WTC11 (cell line): ENCODE measurements at regions not wholly inside any gene's neighbourhood (a gene's known extent, or its start where the extent isn't known, plus 50 kb on each side); places are given as distances from the start of the nearest gene placed in this dataset.

ENCODE experiments used
- ATAC-seq: fragments of 200-7000 bp; cut with Tn5 transposase; 2 replicates; pipeline ENCODE4 v1.10.0; 2021; ENCODE audit warnings: mild to moderate bottlenecking, moderate library complexity
- CTCF ChIA-PET: fragments of 300-600 bp; sonication (Branson Sonifier 250); formaldehyde crosslinking; loops from one replicate; lab custom pipeline; 2021; ENCODE audit warnings: antibody characterized with exemption; lab: Charles Lee
- POLR2A ChIA-PET: fragments of 350-600 bp; sonication (Branson Sonifier 250); formaldehyde crosslinking; loops from one replicate; lab custom pipeline; 2021; ENCODE audit warnings: antibody characterized with exemption; lab: Charles Lee
- DNase-seq: peaks from one replicate; pipeline ENCODE4 v3.0.0; 2021; ENCODE audit warnings: low spot score
- H3K27ac Mint-ChIP-seq: 2 replicates; pipeline ENCODE4 v1.8.0; 2021; ENCODE audit warnings: mixed read lengths
- H3K27me3 Mint-ChIP-seq: 2 replicates; pipeline ENCODE4 v1.8.0; 2021; ENCODE audit warnings: low read depth, mild to moderate bottlenecking, moderate library complexity, mixed read lengths
- H3K36me3 Mint-ChIP-seq: 2 replicates; pipeline ENCODE4 v1.8.0; 2021; ENCODE audit warnings: mixed read lengths
- H3K4me1 Mint-ChIP-seq: 2 replicates; pipeline ENCODE4 v1.8.0; 2022; ENCODE audit warnings: mixed read lengths
- H3K4me3 Mint-ChIP-seq: 2 replicates; pipeline ENCODE4 v1.8.0; 2021; ENCODE audit warnings: mild to moderate bottlenecking, moderate library complexity, mixed read lengths
- H3K9me3 Mint-ChIP-seq: 2 replicates; pipeline ENCODE4 v1.8.0; 2021; ENCODE audit warnings: mixed read lengths
- CREB1 ChIP-seq: sonication (generic); formaldehyde crosslinking; IDR thresholded peaks from 2 replicates; pipeline ENCODE4 v1.8.0; 2023; ENCODE audit warnings: mild to moderate bottlenecking, missing genetic modification reagents
- ELF4 ChIP-seq: sonication (generic); formaldehyde crosslinking; IDR thresholded peaks from 2 replicates; pipeline ENCODE4 v1.8.1; 2022; ENCODE audit warnings: low read depth, mild to moderate bottlenecking, moderate library complexity, missing genetic modification reagents
- EMX1 ChIP-seq: fragments of 250-450 bp; sonication (Bioruptor Pico); IDR thresholded peaks from 2 replicates; pipeline ENCODE4 v1.8.0; 2021; ENCODE audit warnings: mild to moderate bottlenecking
- MYBL2 ChIP-seq: sonication (generic); formaldehyde crosslinking; IDR thresholded peaks from 2 replicates; pipeline ENCODE4 v1.8.1; 2023; ENCODE audit warnings: mild to moderate bottlenecking, moderate library complexity, missing genetic modification reagents
- OVOL2 ChIP-seq: fragments of 250-450 bp; sonication (Bioruptor Pico); IDR thresholded peaks from 2 replicates; pipeline ENCODE4 v1.9.0; 2021; ENCODE audit warnings: mild to moderate bottlenecking, borderline replicate concordance
- PRRX2 ChIP-seq: fragments of 250-450 bp; sonication (Bioruptor Pico); IDR thresholded peaks from 2 replicates; pipeline ENCODE4 v1.8.0; 2021; ENCODE audit warnings: mild to moderate bottlenecking
- SMAD3 ChIP-seq: sonication (generic); formaldehyde crosslinking; IDR thresholded peaks from 2 replicates; pipeline ENCODE4 v1.8.0; 2022; ENCODE audit warnings: missing genetic modification reagents, mild to moderate bottlenecking, borderline replicate concordance
- SOX15 ChIP-seq: fragments of 250-450 bp; sonication (Bioruptor Pico); IDR thresholded peaks from 2 replicates; pipeline ENCODE4 v1.9.0; 2021; ENCODE audit warnings: mild to moderate bottlenecking
- TCF7 ChIP-seq: sonication (generic); formaldehyde crosslinking; IDR thresholded peaks from 2 replicates; pipeline ENCODE4 v1.8.0; 2022; ENCODE audit warnings: mild to moderate bottlenecking, low read depth, missing genetic modification reagents, moderate library complexity
- TEAD1 ChIP-seq: sonication (generic); formaldehyde crosslinking; IDR thresholded peaks from 2 replicates; pipeline ENCODE4 v1.8.0; 2022; ENCODE audit warnings: mild to moderate bottlenecking, missing genetic modification reagents
- TP53 ChIP-seq: sonication (generic); formaldehyde crosslinking; IDR thresholded peaks from 2 replicates; pipeline ENCODE4 v1.8.1; 2023; ENCODE audit warnings: mild to moderate bottlenecking, missing genetic modification reagents
- ZBTB21 ChIP-seq: sonication (generic); formaldehyde crosslinking; IDR thresholded peaks from 2 replicates; pipeline ENCODE4 v1.8.1; 2023; ENCODE audit warnings: mild to moderate bottlenecking, missing genetic modification reagents, borderline replicate concordance
- ZNF219 ChIP-seq: sonication (generic); formaldehyde crosslinking; IDR thresholded peaks from 2 replicates; pipeline ENCODE4 v1.8.0; 2023; ENCODE audit warnings: missing genetic modification reagents, mild to moderate bottlenecking, borderline replicate concordance
- ZNF317 ChIP-seq: sonication (generic); formaldehyde crosslinking; IDR thresholded peaks from 2 replicates; pipeline ENCODE4 v1.8.1; 2023; ENCODE audit warnings: low read depth, mild to moderate bottlenecking, moderate library complexity, missing genetic modification reagents, borderline replicate concordance
- ZNF671 ChIP-seq: fragments of 250-450 bp; sonication (Bioruptor Pico); IDR thresholded peaks from 2 replicates; pipeline ENCODE4 v1.8.0; 2021; ENCODE audit warnings: mild to moderate bottlenecking
- TF ChIP-seq, protein P1 (sequence below): sonication (generic); formaldehyde crosslinking; IDR thresholded peaks from 2 replicates; pipeline ENCODE4 v1.8.0; 2022; ENCODE audit warnings: missing genetic modification reagents
- TF ChIP-seq, protein P2 (sequence below): fragments of 250-450 bp; sonication (Bioruptor Pico); IDR thresholded peaks from 2 replicates; pipeline ENCODE4 v1.9.0; 2021; ENCODE audit warnings: mild to moderate bottlenecking, borderline replicate concordance
- TF ChIP-seq, protein P3 (sequence below): sonication (generic); formaldehyde crosslinking; IDR thresholded peaks from 2 replicates; pipeline ENCODE4 v1.8.1; 2022; ENCODE audit warnings: mild to moderate bottlenecking, moderate library complexity, missing genetic modification reagents
- TF ChIP-seq, protein P4 (sequence below): sonication (generic); formaldehyde crosslinking; conservative IDR thresholded peaks from 2 replicates; pipeline ENCODE4 v1.8.1; 2022; ENCODE audit warnings: mild to moderate bottlenecking, missing genetic modification reagents
- TF ChIP-seq, protein P5 (sequence below): sonication (generic); formaldehyde crosslinking; IDR thresholded peaks from 2 replicates; pipeline ENCODE4 v1.8.0; 2022; ENCODE audit warnings: mild to moderate bottlenecking, missing genetic modification reagents
- TF ChIP-seq, protein P6 (sequence below): fragments of 250-450 bp; sonication (Bioruptor Pico); IDR thresholded peaks from 2 replicates; pipeline ENCODE4 v1.9.0; 2021; ENCODE audit warnings: mild to moderate bottlenecking
- TF ChIP-seq, protein P7 (sequence below): fragments of 200-600 bp; IDR thresholded peaks from 2 replicates; pipeline ENCODE4 v1.8.0; 2022; ENCODE audit warnings: antibody characterized with exemption
- TF ChIP-seq, protein P8 (sequence below): sonication (generic); formaldehyde crosslinking; IDR thresholded peaks from 2 replicates; pipeline ENCODE4 v1.8.0; 2023; ENCODE audit warnings: missing genetic modification reagents

DNA sequence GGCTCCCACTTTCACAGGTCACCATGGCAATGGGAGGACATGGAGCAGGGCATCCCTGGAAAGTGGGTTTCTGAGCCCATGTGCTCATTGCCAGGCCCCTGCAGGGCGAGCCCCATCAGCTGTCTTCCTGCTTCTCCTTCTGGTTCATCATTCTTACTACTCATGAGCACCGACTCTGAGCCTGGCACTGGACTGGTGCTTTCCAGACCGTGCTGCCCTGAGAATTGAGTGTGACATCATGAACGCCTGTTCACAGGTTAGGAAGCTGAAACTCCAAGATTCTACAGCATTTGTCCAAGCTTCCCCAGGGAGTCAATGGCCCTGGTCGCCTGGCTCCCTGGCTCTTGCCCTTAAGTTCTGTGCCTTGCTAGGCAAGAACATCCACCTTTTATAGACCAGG lies 210.4 kb upstream of the ZNF536 start (continued):
- TF ChIP-seq, protein P1, sequence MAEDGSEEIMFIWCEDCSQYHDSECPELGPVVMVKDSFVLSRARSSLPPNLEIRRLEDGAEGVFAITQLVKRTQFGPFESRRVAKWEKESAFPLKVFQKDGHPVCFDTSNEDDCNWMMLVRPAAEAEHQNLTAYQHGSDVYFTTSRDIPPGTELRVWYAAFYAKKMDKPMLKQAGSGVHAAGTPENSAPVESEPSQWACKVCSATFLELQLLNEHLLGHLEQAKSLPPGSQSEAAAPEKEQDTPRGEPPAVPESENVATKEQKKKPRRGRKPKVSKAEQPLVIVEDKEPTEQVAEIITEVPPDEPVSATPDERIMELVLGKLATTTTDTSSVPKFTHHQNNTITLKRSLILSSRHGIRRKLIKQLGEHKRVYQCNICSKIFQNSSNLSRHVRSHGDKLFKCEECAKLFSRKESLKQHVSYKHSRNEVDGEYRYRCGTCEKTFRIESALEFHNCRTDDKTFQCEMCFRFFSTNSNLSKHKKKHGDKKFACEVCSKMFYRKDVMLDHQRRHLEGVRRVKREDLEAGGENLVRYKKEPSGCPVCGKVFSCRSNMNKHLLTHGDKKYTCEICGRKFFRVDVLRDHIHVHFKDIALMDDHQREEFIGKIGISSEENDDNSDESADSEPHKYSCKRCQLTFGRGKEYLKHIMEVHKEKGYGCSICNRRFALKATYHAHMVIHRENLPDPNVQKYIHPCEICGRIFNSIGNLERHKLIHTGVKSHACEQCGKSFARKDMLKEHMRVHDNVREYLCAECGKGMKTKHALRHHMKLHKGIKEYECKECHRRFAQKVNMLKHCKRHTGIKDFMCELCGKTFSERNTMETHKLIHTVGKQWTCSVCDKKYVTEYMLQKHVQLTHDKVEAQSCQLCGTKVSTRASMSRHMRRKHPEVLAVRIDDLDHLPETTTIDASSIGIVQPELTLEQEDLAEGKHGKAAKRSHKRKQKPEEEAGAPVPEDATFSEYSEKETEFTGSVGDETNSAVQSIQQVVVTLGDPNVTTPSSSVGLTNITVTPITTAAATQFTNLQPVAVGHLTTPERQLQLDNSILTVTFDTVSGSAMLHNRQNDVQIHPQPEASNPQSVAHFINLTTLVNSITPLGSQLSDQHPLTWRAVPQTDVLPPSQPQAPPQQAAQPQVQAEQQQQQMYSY (CRISPR knock-in tag) = no peak
- TF ChIP-seq TEAD1 = no peak
- TF ChIP-seq, protein P2, sequence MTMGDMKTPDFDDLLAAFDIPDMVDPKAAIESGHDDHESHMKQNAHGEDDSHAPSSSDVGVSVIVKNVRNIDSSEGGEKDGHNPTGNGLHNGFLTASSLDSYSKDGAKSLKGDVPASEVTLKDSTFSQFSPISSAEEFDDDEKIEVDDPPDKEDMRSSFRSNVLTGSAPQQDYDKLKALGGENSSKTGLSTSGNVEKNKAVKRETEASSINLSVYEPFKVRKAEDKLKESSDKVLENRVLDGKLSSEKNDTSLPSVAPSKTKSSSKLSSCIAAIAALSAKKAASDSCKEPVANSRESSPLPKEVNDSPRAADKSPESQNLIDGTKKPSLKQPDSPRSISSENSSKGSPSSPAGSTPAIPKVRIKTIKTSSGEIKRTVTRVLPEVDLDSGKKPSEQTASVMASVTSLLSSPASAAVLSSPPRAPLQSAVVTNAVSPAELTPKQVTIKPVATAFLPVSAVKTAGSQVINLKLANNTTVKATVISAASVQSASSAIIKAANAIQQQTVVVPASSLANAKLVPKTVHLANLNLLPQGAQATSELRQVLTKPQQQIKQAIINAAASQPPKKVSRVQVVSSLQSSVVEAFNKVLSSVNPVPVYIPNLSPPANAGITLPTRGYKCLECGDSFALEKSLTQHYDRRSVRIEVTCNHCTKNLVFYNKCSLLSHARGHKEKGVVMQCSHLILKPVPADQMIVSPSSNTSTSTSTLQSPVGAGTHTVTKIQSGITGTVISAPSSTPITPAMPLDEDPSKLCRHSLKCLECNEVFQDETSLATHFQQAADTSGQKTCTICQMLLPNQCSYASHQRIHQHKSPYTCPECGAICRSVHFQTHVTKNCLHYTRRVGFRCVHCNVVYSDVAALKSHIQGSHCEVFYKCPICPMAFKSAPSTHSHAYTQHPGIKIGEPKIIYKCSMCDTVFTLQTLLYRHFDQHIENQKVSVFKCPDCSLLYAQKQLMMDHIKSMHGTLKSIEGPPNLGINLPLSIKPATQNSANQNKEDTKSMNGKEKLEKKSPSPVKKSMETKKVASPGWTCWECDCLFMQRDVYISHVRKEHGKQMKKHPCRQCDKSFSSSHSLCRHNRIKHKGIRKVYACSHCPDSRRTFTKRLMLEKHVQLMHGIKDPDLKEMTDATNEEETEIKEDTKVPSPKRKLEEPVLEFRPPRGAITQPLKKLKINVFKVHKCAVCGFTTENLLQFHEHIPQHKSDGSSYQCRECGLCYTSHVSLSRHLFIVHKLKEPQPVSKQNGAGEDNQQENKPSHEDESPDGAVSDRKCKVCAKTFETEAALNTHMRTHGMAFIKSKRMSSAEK = no peak
- TF ChIP-seq PRRX2 (CRISPR knock-in tag) = no peak
- TF ChIP-seq SMAD3 (CRISPR knock-in tag) = no peak
- TF ChIP-seq, protein P3, sequence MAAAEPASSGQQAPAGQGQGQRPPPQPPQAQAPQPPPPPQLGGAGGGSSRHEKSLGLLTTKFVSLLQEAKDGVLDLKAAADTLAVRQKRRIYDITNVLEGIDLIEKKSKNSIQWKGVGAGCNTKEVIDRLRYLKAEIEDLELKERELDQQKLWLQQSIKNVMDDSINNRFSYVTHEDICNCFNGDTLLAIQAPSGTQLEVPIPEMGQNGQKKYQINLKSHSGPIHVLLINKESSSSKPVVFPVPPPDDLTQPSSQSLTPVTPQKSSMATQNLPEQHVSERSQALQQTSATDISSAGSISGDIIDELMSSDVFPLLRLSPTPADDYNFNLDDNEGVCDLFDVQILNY (CRISPR knock-in tag) = no peak
- TF ChIP-seq ELF4 (CRISPR knock-in tag) = no peak
- TF ChIP-seq ZNF671 = no peak

DNA sequence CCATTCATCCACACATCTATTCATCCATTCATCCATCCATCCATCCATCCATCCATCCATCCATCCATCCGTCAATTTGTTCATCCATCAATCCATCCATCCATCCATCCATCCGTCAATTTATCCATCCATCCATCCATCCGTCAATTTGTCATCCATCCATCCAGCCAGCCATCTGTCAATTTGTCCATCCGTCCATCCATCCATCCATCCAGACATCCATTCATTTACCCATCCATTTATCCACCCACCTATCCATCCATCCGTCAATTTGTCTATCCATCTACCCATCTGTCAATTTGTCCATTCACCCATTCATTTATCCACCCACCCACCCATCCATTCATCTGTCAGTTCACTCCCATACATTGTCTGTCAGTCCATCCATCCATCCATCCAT lies 209.5 kb upstream of the ZNF536 start:
- Mint-ChIP-seq H3K9me3 (peaks cover 16% of the 10 kb centered on the region), H3K4me3 (no peak overlapping the region), H3K36me3 (no peaks in the 10 kb centered on the region), H3K4me1 (no peaks in the 10 kb centered on the region), H3K27ac (no peak overlapping the region), H3K27me3 (no peaks in the 10 kb centered on the region; the same call in 1 of the 2 replicates)
- ChIA-PET POLR2A (no interaction called here), CTCF (no interaction called here)
- no peak for DNase-seq
- TF ChIP-seq, protein P4, sequence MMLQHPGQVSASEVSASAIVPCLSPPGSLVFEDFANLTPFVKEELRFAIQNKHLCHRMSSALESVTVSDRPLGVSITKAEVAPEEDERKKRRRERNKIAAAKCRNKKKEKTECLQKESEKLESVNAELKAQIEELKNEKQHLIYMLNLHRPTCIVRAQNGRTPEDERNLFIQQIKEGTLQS (CRISPR knock-in tag) = no peak
- no peak for TF ChIP-seq TP53 (CRISPR knock-in tag)
- no peak for TF ChIP-seq OVOL2
- no peak for TF ChIP-seq CREB1 (CRISPR knock-in tag)
- no peak for TF ChIP-seq SOX15 (CRISPR knock-in tag)
- TF ChIP-seq, protein P5, sequence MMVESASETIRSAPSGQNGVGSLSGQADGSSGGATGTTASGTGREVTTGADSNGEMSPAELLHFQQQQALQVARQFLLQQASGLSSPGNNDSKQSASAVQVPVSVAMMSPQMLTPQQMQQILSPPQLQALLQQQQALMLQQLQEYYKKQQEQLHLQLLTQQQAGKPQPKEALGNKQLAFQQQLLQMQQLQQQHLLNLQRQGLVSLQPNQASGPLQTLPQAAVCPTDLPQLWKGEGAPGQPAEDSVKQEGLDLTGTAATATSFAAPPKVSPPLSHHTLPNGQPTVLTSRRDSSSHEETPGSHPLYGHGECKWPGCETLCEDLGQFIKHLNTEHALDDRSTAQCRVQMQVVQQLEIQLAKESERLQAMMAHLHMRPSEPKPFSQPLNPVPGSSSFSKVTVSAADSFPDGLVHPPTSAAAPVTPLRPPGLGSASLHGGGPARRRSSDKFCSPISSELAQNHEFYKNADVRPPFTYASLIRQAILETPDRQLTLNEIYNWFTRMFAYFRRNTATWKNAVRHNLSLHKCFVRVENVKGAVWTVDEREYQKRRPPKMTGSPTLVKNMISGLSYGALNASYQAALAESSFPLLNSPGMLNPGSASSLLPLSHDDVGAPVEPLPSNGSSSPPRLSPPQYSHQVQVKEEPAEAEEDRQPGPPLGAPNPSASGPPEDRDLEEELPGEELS (CRISPR knock-in tag) = no peak
- TF ChIP-seq, protein P6, sequence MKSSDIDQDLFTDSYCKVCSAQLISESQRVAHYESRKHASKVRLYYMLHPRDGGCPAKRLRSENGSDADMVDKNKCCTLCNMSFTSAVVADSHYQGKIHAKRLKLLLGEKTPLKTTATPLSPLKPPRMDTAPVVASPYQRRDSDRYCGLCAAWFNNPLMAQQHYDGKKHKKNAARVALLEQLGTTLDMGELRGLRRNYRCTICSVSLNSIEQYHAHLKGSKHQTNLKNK (CRISPR knock-in tag) = no peak
- TF ChIP-seq ZNF671 = no peak
- TF ChIP-seq MYBL2 = no peak
- no peak for TF ChIP-seq ZNF317 (CRISPR knock-in tag)
- TF ChIP-seq, protein P7, sequence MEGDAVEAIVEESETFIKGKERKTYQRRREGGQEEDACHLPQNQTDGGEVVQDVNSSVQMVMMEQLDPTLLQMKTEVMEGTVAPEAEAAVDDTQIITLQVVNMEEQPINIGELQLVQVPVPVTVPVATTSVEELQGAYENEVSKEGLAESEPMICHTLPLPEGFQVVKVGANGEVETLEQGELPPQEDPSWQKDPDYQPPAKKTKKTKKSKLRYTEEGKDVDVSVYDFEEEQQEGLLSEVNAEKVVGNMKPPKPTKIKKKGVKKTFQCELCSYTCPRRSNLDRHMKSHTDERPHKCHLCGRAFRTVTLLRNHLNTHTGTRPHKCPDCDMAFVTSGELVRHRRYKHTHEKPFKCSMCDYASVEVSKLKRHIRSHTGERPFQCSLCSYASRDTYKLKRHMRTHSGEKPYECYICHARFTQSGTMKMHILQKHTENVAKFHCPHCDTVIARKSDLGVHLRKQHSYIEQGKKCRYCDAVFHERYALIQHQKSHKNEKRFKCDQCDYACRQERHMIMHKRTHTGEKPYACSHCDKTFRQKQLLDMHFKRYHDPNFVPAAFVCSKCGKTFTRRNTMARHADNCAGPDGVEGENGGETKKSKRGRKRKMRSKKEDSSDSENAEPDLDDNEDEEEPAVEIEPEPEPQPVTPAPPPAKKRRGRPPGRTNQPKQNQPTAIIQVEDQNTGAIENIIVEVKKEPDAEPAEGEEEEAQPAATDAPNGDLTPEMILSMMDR = no peak
- no peak for TF ChIP-seq ZBTB21
- TF ChIP-seq EMX1 (CRISPR knock-in tag) = no peak
- no peak for TF ChIP-seq ZNF219 (CRISPR knock-in tag)
- TF ChIP-seq TEAD1 = no peak
- TF ChIP-seq, protein P8, sequence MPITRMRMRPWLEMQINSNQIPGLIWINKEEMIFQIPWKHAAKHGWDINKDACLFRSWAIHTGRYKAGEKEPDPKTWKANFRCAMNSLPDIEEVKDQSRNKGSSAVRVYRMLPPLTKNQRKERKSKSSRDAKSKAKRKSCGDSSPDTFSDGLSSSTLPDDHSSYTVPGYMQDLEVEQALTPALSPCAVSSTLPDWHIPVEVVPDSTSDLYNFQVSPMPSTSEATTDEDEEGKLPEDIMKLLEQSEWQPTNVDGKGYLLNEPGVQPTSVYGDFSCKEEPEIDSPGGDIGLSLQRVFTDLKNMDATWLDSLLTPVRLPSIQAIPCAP (CRISPR knock-in tag) = no peak
- TF ChIP-seq TCF7 (CRISPR knock-in tag) = no peak
- no peak for ATAC-seq
